Activated CD8-positive, alpha-beta T cell treated with anti-CD3 and anti-CD28 coated beads for 36 hours (primary cell): ENCODE measurements at regions not wholly inside any gene's neighbourhood (a gene's known extent, or its start where the extent isn't known, plus 50 kb on each side); places are given as distances from the start of the nearest gene placed in this dataset.
"Not testable (repeated sequence)": the region's sequence is repeated elsewhere in the genome, so short reads cannot be mapped to it uniquely, and the experiment has no call there.

Source experiments
- ATAC-seq: fragments of 200-7000 bp; cut with Tn5 transposase; one replicate; pipeline ENCODE4 v1.10.0; 2021; ENCODE audit warnings: mild to moderate bottlenecking, moderate library complexity
- CTCF ChIA-PET: fragments of 350-600 bp; sonication (Branson Sonifier 250); formaldehyde crosslinking; loops from one replicate; lab custom pipeline; 2021; ENCODE audit warnings: antibody characterized with exemption; lab: Charles Lee
- POLR2A ChIA-PET: fragments of 350-600 bp; sonication (Branson Sonifier 250); formaldehyde crosslinking; loops from one replicate; lab custom pipeline; 2021; ENCODE audit warnings: antibody characterized with exemption; lab: Charles Lee
- DNase-seq: peaks from one replicate; pipeline ENCODE4 v3.0.0-alpha.2; 2020
- H3K27ac Mint-ChIP-seq: one replicate; pipeline ENCODE4 v1.8.0; 2021; ENCODE audit warnings: mild to moderate bottlenecking, mixed read lengths
- H3K27me3 Mint-ChIP-seq: one replicate; pipeline ENCODE4 v1.8.0; 2021; ENCODE audit warnings: mixed read lengths
- H3K36me3 Mint-ChIP-seq: one replicate; pipeline ENCODE4 v1.8.0; 2021; ENCODE audit warnings: low read depth, mixed read lengths
- H3K4me1 Mint-ChIP-seq: one replicate; pipeline ENCODE4 v1.8.0; 2021; ENCODE audit warnings: low read depth, mixed read lengths
- H3K4me3 Mint-ChIP-seq: one replicate; pipeline ENCODE4 v1.8.0; 2021; ENCODE audit warnings: mild to moderate bottlenecking, moderate library complexity, mixed read lengths
- H3K9me3 Mint-ChIP-seq: one replicate; pipeline ENCODE4 v1.8.0; 2021; ENCODE audit warnings: mixed read lengths
- CTCF ChIP-seq: fragments of 200-600 bp; IDR thresholded peaks from one replicate; pipeline ENCODE4 v1.8.0; 2022; ENCODE audit warnings: antibody characterized with exemption, mild to moderate bottlenecking
- intact Hi-C: fragments of 100-400 bp; cut with micrococcal nuclease; formaldehyde crosslinking; loops from one replicate; pipeline ENCODE4 v1.10.0; 2022

GRCh38 chr5:57002959-57003485, 51.1 kb upstream of the MIER3 start:
- H3K9me3 Mint-ChIP-seq = no peaks in the 10 kb centered on the region
- H3K36me3 Mint-ChIP-seq = no peaks in the 10 kb centered on the region
- ChIA-PET POLR2A (interaction anchor here (0.7 kb wide), 1 partner anchor 130 kb away, joined by 3 read pairs; no protein-coding TSS in a partner anchor), CTCF (no interaction called here)
- H3K4me1 Mint-ChIP-seq = no peaks in the 10 kb centered on the region
- TF ChIP-seq CTCF = no peak
- no peak overlapping the region for H3K4me3 Mint-ChIP-seq
- DNase-seq (no peak), ATAC-seq (no peak)
- no peak overlapping the region for H3K27ac Mint-ChIP-seq
- H3K27me3 Mint-ChIP-seq = peaks cover 7% of the 10 kb centered on the region
- intact Hi-C loops = no loop called here

- CTCF ChIA-PET, POLR2A ChIA-PET, H3K27ac Mint-ChIP-seq, H3K36me3 Mint-ChIP-seq, DNase-seq, intact Hi-C loops, H3K27me3 Mint-ChIP-seq, H3K9me3 Mint-ChIP-seq, ATAC-seq, H3K4me3 Mint-ChIP-seq, H3K4me1 Mint-ChIP-seq: not testable (repeated sequence)
Measured at GRCh38 chr5:57003566-57003965, 51.6 kb upstream of the MIER3 start.

GRCh38 chr5:57004800-57005199, 52.9 kb upstream of the MIER3 start:
- no peaks in the 10 kb centered on the region for H3K9me3 Mint-ChIP-seq
- no peak for TF ChIP-seq CTCF
- POLR2A ChIA-PET = interaction anchor here (1.3 kb wide), 1 partner anchor 18 kb away, joined by 3 read pairs; no protein-coding TSS in a partner anchor
- CTCF ChIA-PET = interaction anchor here (1.2 kb wide), 1 partner anchor 8 kb away, joined by 6 read pairs; no protein-coding TSS in a partner anchor
- no peak overlapping the region for H3K27ac Mint-ChIP-seq
- no peaks in the 10 kb centered on the region for H3K36me3 Mint-ChIP-seq
- H3K4me1 Mint-ChIP-seq = no peaks in the 10 kb centered on the region
- peaks cover 5% of the 10 kb centered on the region for H3K27me3 Mint-ChIP-seq
- DNase-seq (no peak), ATAC-seq (no peak)
- no peak overlapping the region for H3K4me3 Mint-ChIP-seq
- intact Hi-C loops = no loop called here

- DNase-seq = no peak
- ChIA-PET POLR2A (no interaction called here), CTCF (no interaction called here)
- no peaks in the 10 kb centered on the region for H3K27me3 Mint-ChIP-seq
- H3K27ac Mint-ChIP-seq = no peak overlapping the region
- no peak for TF ChIP-seq CTCF
- H3K36me3 Mint-ChIP-seq = no peaks in the 10 kb centered on the region
- H3K4me3 Mint-ChIP-seq = no peak overlapping the region
- H3K4me1 Mint-ChIP-seq = no peaks in the 10 kb centered on the region
- intact Hi-C loops = no loop called here
- H3K9me3 Mint-ChIP-seq = no peaks in the 10 kb centered on the region
- no peak for ATAC-seq
Measured at GRCh38 chr5:57007344-57007743, 55.4 kb upstream of the MIER3 start.

- Mint-ChIP-seq H3K36me3 (no peaks in the 10 kb centered on the region), H3K4me1 (no peaks in the 10 kb centered on the region), H3K27ac (no peak overlapping the region), H3K4me3 (no peak overlapping the region), H3K9me3 (no peaks in the 10 kb centered on the region), H3K27me3 (no peaks in the 10 kb centered on the region)
- no peak for TF ChIP-seq CTCF
- DNase-seq (no peak), ATAC-seq (no peak)
- ChIA-PET POLR2A (no interaction called here), CTCF (no interaction called here)
- intact Hi-C loops = no loop called here
Measured at GRCh38 chr5:57009811-57010210, 57.9 kb upstream of the MIER3 start.
